GM10248 (cell line): ENCODE measurements at regions not wholly inside any gene's neighbourhood (a gene's known extent, or its start where the extent isn't known, plus 50 kb on each side); places are given as distances from the start of the nearest gene placed in this dataset.

Experiments
- CTCF ChIA-PET: fragments of 300-600 bp; sonication (Branson Sonifier 250); formaldehyde crosslinking; extraction: SDS; loops from one replicate; lab custom pipeline; 2021; ENCODE audit warnings: antibody characterized with exemption; lab: Yijun Ruan, JAX
- POLR2A ChIA-PET: fragments of 350-650 bp; sonication (Branson Sonifier 250); formaldehyde crosslinking; extraction: SDS; loops from one replicate; lab custom pipeline; 2020; ENCODE audit warnings: antibody characterized with exemption; lab: Yijun Ruan, JAX
- DNase-seq: peaks from one replicate; pipeline ENCODE4 v3.0.0; 2012; ENCODE audit errors: extremely low spot score
- TF ChIP-seq, protein P1 (sequence below): IDR thresholded peaks from 2 replicates; pipeline ENCODE4 v1.5.1; 2012; ENCODE audit warnings: mild to moderate bottlenecking, low read depth; ENCODE audit errors: extremely low read depth, missing control alignments, control extremely low read depth

DNA sequence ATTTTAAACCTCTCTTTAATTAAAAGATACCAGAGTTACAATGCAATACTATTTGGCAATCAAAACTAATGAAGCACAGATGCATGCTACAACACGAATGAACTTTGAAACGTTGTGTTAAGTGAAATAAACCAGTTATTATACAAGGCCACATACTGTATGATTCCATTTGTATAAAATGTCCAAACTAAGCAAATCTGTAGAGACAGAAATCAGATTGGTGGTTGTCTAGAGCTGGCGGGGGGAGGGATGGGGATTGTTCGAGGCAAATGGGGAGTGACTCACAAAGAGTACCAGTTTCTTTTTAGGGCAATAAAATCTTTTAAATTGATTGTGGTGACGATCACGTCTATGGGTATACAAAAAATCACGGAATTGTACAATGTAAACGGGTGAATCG lies 677.0 kb downstream of the NTRK3 start:
- TF ChIP-seq, protein P1, sequence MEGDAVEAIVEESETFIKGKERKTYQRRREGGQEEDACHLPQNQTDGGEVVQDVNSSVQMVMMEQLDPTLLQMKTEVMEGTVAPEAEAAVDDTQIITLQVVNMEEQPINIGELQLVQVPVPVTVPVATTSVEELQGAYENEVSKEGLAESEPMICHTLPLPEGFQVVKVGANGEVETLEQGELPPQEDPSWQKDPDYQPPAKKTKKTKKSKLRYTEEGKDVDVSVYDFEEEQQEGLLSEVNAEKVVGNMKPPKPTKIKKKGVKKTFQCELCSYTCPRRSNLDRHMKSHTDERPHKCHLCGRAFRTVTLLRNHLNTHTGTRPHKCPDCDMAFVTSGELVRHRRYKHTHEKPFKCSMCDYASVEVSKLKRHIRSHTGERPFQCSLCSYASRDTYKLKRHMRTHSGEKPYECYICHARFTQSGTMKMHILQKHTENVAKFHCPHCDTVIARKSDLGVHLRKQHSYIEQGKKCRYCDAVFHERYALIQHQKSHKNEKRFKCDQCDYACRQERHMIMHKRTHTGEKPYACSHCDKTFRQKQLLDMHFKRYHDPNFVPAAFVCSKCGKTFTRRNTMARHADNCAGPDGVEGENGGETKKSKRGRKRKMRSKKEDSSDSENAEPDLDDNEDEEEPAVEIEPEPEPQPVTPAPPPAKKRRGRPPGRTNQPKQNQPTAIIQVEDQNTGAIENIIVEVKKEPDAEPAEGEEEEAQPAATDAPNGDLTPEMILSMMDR, result no peak
- DNase-seq, result no peak
- POLR2A ChIA-PET, result no interaction called here
- CTCF ChIA-PET, result interaction anchor here (1.6 kb wide), 1 partner anchor 28 kb away, joined by 3 read pairs; no protein-coding TSS in a partner anchor

DNA sequence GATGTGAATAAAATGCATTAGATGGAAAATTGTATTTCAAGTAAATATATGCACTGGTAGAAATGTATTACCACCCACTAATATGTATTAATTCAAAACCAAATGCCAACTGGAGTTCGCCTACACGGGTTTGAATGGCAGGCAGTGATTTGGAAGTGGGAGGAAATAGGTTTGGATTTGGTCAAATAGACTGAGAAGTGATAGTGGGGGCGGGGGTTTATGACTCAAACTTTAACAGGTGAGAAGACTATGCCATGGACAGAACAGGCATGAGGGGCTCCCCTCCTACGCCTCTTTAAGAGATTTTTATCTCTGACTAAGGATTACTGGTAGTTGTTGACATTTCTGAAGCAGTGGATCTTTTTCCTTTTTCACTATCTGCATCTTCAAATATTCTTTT lies 677.8 kb downstream of the NTRK3 start:
- TF ChIP-seq, protein P1, result no peak
- ChIA-PET CTCF (interaction anchor here (1.6 kb wide), 1 partner anchor 27 kb away, joined by 3 read pairs; no protein-coding TSS in a partner anchor), POLR2A (no interaction called here)
- no peak for DNase-seq

DNA sequence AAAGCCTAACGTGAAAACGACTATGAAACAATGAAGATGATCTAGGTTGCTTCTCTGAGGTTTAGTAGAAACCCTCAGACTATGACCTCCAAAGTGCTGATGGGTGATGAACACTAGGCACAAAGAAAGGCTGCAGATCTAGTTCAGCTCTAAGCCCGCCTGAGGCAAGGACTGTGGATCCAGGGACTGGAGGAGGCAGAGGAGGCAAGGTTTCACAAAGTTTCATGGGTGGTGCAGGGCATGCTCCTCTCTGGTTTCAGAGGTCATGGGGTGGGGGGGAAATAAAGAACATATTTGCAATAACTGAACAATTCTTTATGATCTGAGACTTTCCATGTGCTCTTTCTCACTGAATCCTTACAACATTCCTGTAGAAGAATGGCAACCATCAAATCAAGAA lies 679.2 kb downstream of the NTRK3 start:
- CTCF ChIA-PET, result no interaction called here
- DNase-seq, result no peak
- TF ChIP-seq, protein P1, result no peak
- POLR2A ChIA-PET, result no interaction called here

DNA sequence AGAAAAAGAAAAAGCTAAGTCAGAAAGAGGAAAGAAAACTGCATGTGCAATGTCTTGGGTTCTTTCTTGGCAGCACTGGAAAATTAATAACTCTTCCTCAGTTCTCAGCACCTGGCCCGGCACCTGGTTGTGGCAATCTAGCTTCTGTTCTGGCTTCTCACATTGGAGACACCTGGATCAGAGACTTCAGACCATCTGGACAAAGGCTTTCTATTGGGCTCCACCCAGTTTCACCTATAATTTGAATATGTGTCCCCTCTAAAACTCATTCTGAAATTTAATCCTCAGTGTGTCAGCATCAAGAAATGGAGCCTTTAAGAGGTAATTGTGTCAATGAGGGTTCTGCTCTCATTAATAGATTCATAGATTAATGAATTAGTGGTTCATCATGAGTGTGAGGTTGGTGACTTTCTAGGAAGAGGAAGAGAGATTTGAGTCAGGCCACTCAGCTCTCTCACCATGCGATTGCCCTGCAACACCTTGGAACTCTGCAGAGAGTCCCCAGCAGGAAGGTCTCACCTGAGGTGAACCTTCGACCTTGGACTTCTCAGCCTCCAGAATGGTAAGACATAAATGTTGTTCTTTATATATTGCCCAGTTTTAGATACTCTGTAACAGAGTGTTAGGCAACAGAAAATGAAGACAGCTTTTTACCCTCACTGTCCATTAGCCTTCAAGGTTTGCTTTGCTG lies 679.9 kb downstream of the NTRK3 start:
- TF ChIP-seq, protein P1, result no peak
- POLR2A ChIA-PET, result no interaction called here
- DNase-seq, result no peak
- CTCF ChIA-PET, result no interaction called here

DNA sequence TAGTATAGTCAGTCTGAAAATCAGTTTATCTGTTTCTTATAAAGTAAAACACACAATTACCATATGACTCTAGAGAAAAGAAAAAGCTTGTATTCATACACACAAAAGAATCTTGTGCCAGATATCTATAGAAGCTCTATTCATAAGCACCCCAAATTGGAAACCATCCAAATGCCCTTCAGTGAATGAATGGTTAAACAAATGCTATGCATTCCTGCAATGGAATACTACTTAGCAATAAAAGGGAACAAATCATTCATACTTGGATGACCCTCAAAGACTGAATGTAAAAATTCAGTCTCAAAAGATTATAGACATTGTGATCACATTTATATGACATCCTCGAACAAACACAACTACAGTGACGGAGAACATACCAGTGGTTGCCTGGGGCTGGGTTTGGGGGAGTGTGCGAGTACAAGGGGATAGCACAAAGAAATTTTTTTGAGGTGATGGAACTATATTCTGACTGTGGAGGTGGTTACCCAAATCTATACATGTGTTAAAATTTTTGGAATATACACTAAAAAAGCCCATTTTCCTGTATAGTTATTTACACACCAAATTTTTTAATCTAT lies 680.6 kb downstream of the NTRK3 start:
- CTCF ChIA-PET, result no interaction called here
- TF ChIP-seq, protein P1, result no peak
- POLR2A ChIA-PET, result no interaction called here
- DNase-seq, result no peak

DNA sequence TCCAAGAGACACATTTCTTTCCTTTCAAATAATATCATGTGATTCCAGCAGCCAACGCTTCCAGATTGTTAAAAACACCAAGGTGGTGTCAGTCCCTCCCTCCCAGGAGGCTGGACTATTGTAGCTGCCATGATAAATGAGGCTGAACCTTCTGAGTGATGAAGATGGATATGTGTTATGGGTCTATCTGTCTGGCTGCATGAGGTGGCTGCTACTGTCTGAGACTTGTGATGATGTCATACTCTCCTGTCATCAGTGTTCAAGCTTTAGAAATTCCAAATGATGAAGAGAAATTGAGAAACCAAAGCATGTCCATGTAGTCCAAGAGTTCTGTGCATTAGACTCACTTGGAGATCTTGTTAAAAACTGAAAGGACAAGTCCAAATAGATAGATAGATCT lies 683.0 kb downstream of the NTRK3 start:
- ChIA-PET POLR2A (no interaction called here), CTCF (no interaction called here)
- TF ChIP-seq, protein P1, result no peak
- DNase-seq, result no peak
